Right atrium auricular region (tissue), 2 donors: ENCODE measurements at regions not wholly inside any gene's neighbourhood (a gene's known extent, or its start where the extent isn't known, plus 50 kb on each side); places are given as distances from the start of the nearest gene placed in this dataset.

ENCODE experiments used
- DNase-seq: peaks from one replicate; pipeline ENCODE4 v3.0.0-alpha.2; 2019; ENCODE audit warnings: low spot score
- H3K27ac ChIP-seq, 2 donors: fragments of 200-600 bp; sonication (generic); 1 replicate in 1 of 2; 2 replicates in 1 of 2; pipeline ENCODE4 v1.5.1; 2016 to 2019
- H3K27me3 ChIP-seq, 2 donors: fragments of 200-600 bp; sonication (generic); one replicate each; pipeline versions ENCODE4 v1.5.1 to v1.6.0; 2017 to 2019
- H3K36me3 ChIP-seq: fragments of 200-600 bp; sonication (generic); one replicate; pipeline ENCODE4 v1.5.1; 2016
- H3K4me1 ChIP-seq, 2 donors: fragments of 200-600 bp; sonication (generic); one replicate each; pipeline versions ENCODE4 v1.5.1 to v1.6.0; 2017 to 2019
- H3K4me3 ChIP-seq, 2 donors: fragments of 200-600 bp; sonication (generic); 1 replicate in 1 of 2; 2 replicates in 1 of 2; pipeline ENCODE4 v1.5.1; 2017 to 2019; ENCODE audit warnings: mild to moderate bottlenecking in 1 of 2, moderate library complexity in 1 of 2
- H3K9me3 ChIP-seq, 2 donors: fragments of 200-600 bp; sonication (generic); one replicate each; pipeline ENCODE4 v1.5.1; 2019
- CTCF ChIP-seq, 2 donors: fragments of 200-600 bp; sonication (generic); IDR thresholded peaks; one replicate each; pipeline ENCODE4 v1.5.1; 2019; ENCODE audit warnings: antibody characterized with exemption in 2 of 2

- H3K27ac ChIP-seq = no peak overlapping the region
- no peak for TF ChIP-seq CTCF (IDR thresholded peaks at IDR 0.05)
- H3K4me3 ChIP-seq = no peak overlapping the region
- H3K9me3 ChIP-seq = no peaks in the 10 kb centered on the region
- no peaks in the 10 kb centered on the region for H3K27me3 ChIP-seq
- H3K36me3 ChIP-seq = no peaks in the 10 kb centered on the region
- no peak for DNase-seq
- H3K4me1 ChIP-seq = no peaks in the 10 kb centered on the region
These were observed 822.4 kb downstream of the PCDH18 start for GRCh38 chr4:136709897-136710296.

- Histone ChIP-seq H3K36me3 (no peaks in the 10 kb centered on the region), H3K27me3 (no peaks in the 10 kb centered on the region), H3K9me3 (no peaks in the 10 kb centered on the region), H3K27ac (no peak overlapping the region), H3K4me1 (no peaks in the 10 kb centered on the region), H3K4me3 (no peak overlapping the region)
- TF ChIP-seq CTCF (IDR thresholded peaks at IDR 0.05) = no peak
- DNase-seq = no peak
These were observed 825.4 kb downstream of the PCDH18 start for GRCh38 chr4:136706942-136707341.

- Histone ChIP-seq H3K36me3 (no peaks in the 10 kb centered on the region), H3K9me3 (no peaks in the 10 kb centered on the region)
- TF ChIP-seq CTCF (IDR thresholded peaks at IDR 0.05) = no peak
These were observed 832.4 kb downstream of the PCDH18 start for GRCh38 chr4:136699905-136700304.

GRCh38 chr4:136691607-136692006, 840.7 kb downstream of the PCDH18 start:
- no peaks in the 10 kb centered on the region for H3K9me3 ChIP-seq
- no peak for DNase-seq
- H3K4me1 ChIP-seq = no peaks in the 10 kb centered on the region
- H3K4me3 ChIP-seq = no peak overlapping the region
- no peaks in the 10 kb centered on the region for H3K36me3 ChIP-seq
- no peak for TF ChIP-seq CTCF (IDR thresholded peaks at IDR 0.05)
- H3K27me3 ChIP-seq = no peaks in the 10 kb centered on the region
- no peak overlapping the region for H3K27ac ChIP-seq

More at GRCh38 chr4:136699905-136700304, 832.4 kb downstream of the PCDH18 start:
- Histone ChIP-seq H3K4me1 (no peaks in the 10 kb centered on the region), H3K27me3 (no peaks in the 10 kb centered on the region), H3K4me3 (no peak overlapping the region), H3K27ac (no peak overlapping the region)
- DNase-seq = no peak

- Histone ChIP-seq H3K27ac (no peak overlapping the region), H3K4me3 (no peak overlapping the region), H3K9me3 (no peaks in the 10 kb centered on the region), H3K4me1 (no peaks in the 10 kb centered on the region), H3K36me3 (no peaks in the 10 kb centered on the region), H3K27me3 (no peaks in the 10 kb centered on the region)
- DNase-seq = no peak
- TF ChIP-seq CTCF (IDR thresholded peaks at IDR 0.05) = no peak
These were observed 841.9 kb downstream of the PCDH18 start for GRCh38 chr4:136690360-136690759.

GRCh38 chr4:136687596-136687995, 844.7 kb downstream of the PCDH18 start:
- Histone ChIP-seq H3K27me3 (no peaks in the 10 kb centered on the region), H3K36me3 (no peaks in the 10 kb centered on the region), H3K4me3 (no peak overlapping the region), H3K9me3 (no peaks in the 10 kb centered on the region), H3K27ac (no peak overlapping the region), H3K4me1 (no peaks in the 10 kb centered on the region)
- no peak for TF ChIP-seq CTCF (IDR thresholded peaks at IDR 0.05)
- DNase-seq = no peak
